ENCODE measurements at regions not wholly inside any gene's neighbourhood (a gene's known extent, or its start where the extent isn't known, plus 50 kb on each side); places are given as distances from the start of the nearest gene placed in this dataset.

DNA sequence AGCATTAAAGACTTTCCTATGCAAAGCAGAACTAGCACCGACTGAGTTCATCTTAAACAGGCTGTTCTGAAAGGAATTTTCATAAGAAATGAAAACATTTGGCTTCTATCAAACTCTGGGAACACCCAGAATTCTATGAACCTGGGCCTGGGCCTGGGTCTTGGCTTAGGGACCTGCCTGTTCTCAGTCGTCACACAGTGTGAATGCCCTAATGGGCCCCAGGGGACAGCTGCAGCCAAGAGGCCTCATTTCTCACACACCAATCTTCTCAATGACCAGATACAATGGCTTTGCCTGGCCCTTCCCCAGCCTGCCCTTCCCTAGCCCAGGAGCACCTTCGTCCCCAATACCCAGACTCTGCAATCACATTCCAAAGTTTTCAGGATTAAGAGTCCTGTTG lies 234.9 kb upstream of the ARHGAP20 start:
- TF ChIP-seq, protein P1, sequence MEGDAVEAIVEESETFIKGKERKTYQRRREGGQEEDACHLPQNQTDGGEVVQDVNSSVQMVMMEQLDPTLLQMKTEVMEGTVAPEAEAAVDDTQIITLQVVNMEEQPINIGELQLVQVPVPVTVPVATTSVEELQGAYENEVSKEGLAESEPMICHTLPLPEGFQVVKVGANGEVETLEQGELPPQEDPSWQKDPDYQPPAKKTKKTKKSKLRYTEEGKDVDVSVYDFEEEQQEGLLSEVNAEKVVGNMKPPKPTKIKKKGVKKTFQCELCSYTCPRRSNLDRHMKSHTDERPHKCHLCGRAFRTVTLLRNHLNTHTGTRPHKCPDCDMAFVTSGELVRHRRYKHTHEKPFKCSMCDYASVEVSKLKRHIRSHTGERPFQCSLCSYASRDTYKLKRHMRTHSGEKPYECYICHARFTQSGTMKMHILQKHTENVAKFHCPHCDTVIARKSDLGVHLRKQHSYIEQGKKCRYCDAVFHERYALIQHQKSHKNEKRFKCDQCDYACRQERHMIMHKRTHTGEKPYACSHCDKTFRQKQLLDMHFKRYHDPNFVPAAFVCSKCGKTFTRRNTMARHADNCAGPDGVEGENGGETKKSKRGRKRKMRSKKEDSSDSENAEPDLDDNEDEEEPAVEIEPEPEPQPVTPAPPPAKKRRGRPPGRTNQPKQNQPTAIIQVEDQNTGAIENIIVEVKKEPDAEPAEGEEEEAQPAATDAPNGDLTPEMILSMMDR (IDR thresholded peaks at IDR 0.05; ENCODE audit: insufficient read depth, low read length, poor library complexity, severe bottlenecking) = no peak
- TF ChIP-seq EZH2phosphoT487 (conservative IDR thresholded peaks at IDR 0.05; ENCODE audit: low read length) = no peak
